OCI-LY7 (cell line): ENCODE measurements at regions not wholly inside any gene's neighbourhood (a gene's known extent, or its start where the extent isn't known, plus 50 kb on each side); places are given as distances from the start of the nearest gene placed in this dataset.

Experiments used
- BruUV-seq: library from RNA; stranded (reverse); fragments of 400-500 nt; replicated peaks from 2 replicates; lab custom pipeline; 2021; lab: Mats Ljungman, UMichigan
- CTCF ChIA-PET: fragments of 300-600 bp; sonication (Branson Sonifier 250); formaldehyde crosslinking; loops from one replicate; lab custom pipeline; 2022; ENCODE audit warnings: antibody characterized with exemption; ENCODE audit not compliant: unreplicated experiment; lab: Charles Lee
- POLR2A ChIA-PET: fragments of 300-600 bp; sonication (Branson Sonifier 250); formaldehyde crosslinking; loops from one replicate; lab custom pipeline; 2022; ENCODE audit warnings: antibody characterized with exemption; lab: Charles Lee
- DNase-seq: peaks from one replicate; pipeline ENCODE4 v3.0.0-alpha.2; 2015; ENCODE audit warnings: low spot score
- H2AFZ ChIP-seq: fragments of 200-600 bp; sonication (generic), shearing (Covaris generic); 2 replicates; pipeline ENCODE4 v1.6.1; 2014; ENCODE audit warnings: mild to moderate bottlenecking, antibody characterized with exemption, low read length, moderate library complexity
- H3K27ac ChIP-seq: fragments of 200-600 bp; sonication (generic); 2 replicates; pipeline ENCODE4 v1.5.1; 2014; ENCODE audit warnings: mixed run types, low read depth, mild to moderate bottlenecking, moderate library complexity, low read length, inconsistent platforms; ENCODE audit not compliant: poor library complexity, severe bottlenecking
- H3K36me3 ChIP-seq: fragments of 200-600 bp; sonication (generic); 2 replicates; pipeline ENCODE4 v1.6.1; 2014; ENCODE audit warnings: mild to moderate bottlenecking, antibody characterized with exemption, low read length, moderate library complexity, mixed read lengths; ENCODE audit not compliant: insufficient read depth
- H3K4me1 ChIP-seq: fragments of 200-600 bp; sonication (generic); 2 replicates; pipeline ENCODE4 v1.5.1; 2014; ENCODE audit warnings: mild to moderate bottlenecking, low read length; ENCODE audit not compliant: insufficient read depth, poor library complexity, severe bottlenecking
- H3K4me2 ChIP-seq: fragments of 200-600 bp; sonication (generic); 2 replicates; pipeline ENCODE4 v1.6.1; 2014; ENCODE audit warnings: mild to moderate bottlenecking, low read length
- H3K4me3 ChIP-seq: fragments of 200-600 bp; sonication (generic); 2 replicates; pipeline ENCODE4 v1.5.1; 2014; ENCODE audit warnings: mild to moderate bottlenecking, low read depth, low read length; ENCODE audit not compliant: poor library complexity, severe bottlenecking
- H3K79me2 ChIP-seq: fragments of 200-600 bp; sonication (generic); 2 replicates; pipeline ENCODE4 v1.6.1; 2016; ENCODE audit warnings: low read depth, mild to moderate bottlenecking, low read length, moderate library complexity, mixed read lengths; ENCODE audit not compliant: insufficient read depth
- H3K9me2 ChIP-seq: fragments of 200-600 bp; sonication (generic); 2 replicates; pipeline ENCODE4 v1.6.1; 2016; ENCODE audit warnings: mild to moderate bottlenecking, low read length, mixed read lengths; ENCODE audit not compliant: insufficient read depth
- H3K9me3 ChIP-seq: fragments of 200-600 bp; sonication (generic); 2 replicates; pipeline ENCODE4 v1.6.1; 2014; ENCODE audit warnings: mild to moderate bottlenecking, mixed run types, low read length, mixed read lengths
- H4K20me1 ChIP-seq: fragments of 200-600 bp; sonication (generic); 2 replicates; pipeline ENCODE4 v1.6.1; 2014; ENCODE audit warnings: mild to moderate bottlenecking, antibody characterized with exemption, low read length, moderate library complexity, mixed read lengths; ENCODE audit not compliant: insufficient read depth
- CTCF ChIP-seq: fragments of 200-600 bp; sonication (generic); conservative IDR thresholded peaks from 2 replicates; pipeline ENCODE4 v1.5.1; 2014; ENCODE audit warnings: mild to moderate bottlenecking, antibody characterized with exemption, low read length, moderate library complexity, mixed read lengths
- EZH2phosphoT487 ChIP-seq: fragments of 200-600 bp; sonication (generic); IDR thresholded peaks from 2 replicates; pipeline ENCODE4 v1.6.1; 2018; ENCODE audit warnings: low read depth, borderline replicate concordance, mild to moderate bottlenecking, mixed run types, antibody characterized with exemption, low read length, moderate library complexity, mixed read lengths
- intact Hi-C: fragments of 100-400 bp; cut with micrococcal nuclease; formaldehyde crosslinking; loops from one replicate; pipeline ENCODE4 v1.10.0; 2022; ENCODE audit not compliant: unreplicated experiment

DNA sequence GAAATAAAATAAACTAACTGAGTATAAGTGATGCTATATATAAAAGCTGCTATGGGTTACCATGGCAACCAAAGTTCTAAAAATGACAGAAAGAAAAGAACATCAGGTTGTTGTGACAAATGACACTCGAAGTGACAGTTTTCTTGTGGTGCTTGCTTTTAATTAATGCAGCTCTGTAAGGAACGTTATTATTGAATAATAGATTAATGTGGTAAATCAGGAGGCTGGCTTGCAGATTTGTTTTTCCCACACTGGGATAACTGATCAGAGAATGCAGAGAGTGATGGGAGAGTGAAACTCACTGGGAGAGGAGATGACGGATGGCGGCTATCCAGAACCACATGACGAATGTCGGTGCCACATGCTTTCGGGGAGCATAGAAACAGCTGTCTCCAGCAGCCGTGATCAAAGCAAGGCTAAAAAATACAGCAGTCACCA lies 207.0 kb upstream of the ATP10A start:
- H3K4me2 ChIP-seq: no peak overlapping the region

DNA sequence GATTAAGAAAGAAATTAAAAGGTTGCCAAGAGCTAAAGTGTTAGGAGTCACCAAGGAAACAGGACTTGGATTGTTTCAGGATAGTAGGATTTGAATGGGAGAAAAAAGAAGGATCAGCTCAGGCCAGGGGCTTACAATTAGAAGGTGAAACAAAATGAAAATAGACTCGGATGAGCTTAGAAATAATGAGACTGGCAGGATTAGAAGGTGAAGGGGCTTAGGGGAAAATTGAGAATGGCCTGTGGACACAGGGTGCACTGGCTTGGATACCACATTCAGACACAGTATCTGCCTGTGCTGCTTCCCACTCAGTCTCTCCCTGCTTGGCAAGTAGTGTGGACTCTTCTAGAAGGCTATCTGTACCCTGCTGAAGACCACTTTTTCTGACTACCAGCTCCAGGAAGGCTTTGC lies 206.1 kb upstream of the ATP10A start:
- no peaks in the 10 kb centered on the region for H3K36me3 ChIP-seq
- no peaks in the 10 kb centered on the region for H3K9me3 ChIP-seq
- H3K9me2 ChIP-seq: no peaks in the 10 kb centered on the region
- no peaks in the 10 kb centered on the region for H3K79me2 ChIP-seq
- TF ChIP-seq EZH2phosphoT487: no peak
- no peak for TF ChIP-seq CTCF
- H4K20me1 ChIP-seq: no peaks in the 10 kb centered on the region
- BruUV-seq: no TSS peak
- H3K4me2 ChIP-seq: no peak overlapping the region
- no peak overlapping the region for H3K27ac ChIP-seq
- intact Hi-C loops: no loop called here
- POLR2A ChIA-PET: interaction anchor here (1.0 kb wide), 1 partner anchor 17 kb away, joined by 3 read pairs; no protein-coding TSS in a partner anchor
- no peak overlapping the region for H3K4me3 ChIP-seq
- DNase-seq: no peak
- CTCF ChIA-PET: no interaction called here
- H3K4me1 ChIP-seq: no peaks in the 10 kb centered on the region
- H2AFZ ChIP-seq: no peak overlapping the region

More for the DNA sequence above, 207.0 kb upstream of the ATP10A start:
- Histone ChIP-seq H3K79me2 (no peaks in the 10 kb centered on the region), H2AFZ (no peak overlapping the region), H4K20me1 (no peaks in the 10 kb centered on the region), H3K4me1 (no peaks in the 10 kb centered on the region), H3K9me3 (no peaks in the 10 kb centered on the region), H3K27ac (no peak overlapping the region), H3K9me2 (no peaks in the 10 kb centered on the region), H3K36me3 (no peaks in the 10 kb centered on the region), H3K4me3 (no peak overlapping the region)
- DNase-seq: no peak
- BruUV-seq: no TSS peak
- CTCF ChIA-PET: no interaction called here
- intact Hi-C loops: no loop called here
- POLR2A ChIA-PET: interaction anchor here (1.0 kb wide), 1 partner anchor 18 kb away, joined by 3 read pairs; no protein-coding TSS in a partner anchor
- TF ChIP-seq CTCF (no peak), EZH2phosphoT487 (no peak)

DNA sequence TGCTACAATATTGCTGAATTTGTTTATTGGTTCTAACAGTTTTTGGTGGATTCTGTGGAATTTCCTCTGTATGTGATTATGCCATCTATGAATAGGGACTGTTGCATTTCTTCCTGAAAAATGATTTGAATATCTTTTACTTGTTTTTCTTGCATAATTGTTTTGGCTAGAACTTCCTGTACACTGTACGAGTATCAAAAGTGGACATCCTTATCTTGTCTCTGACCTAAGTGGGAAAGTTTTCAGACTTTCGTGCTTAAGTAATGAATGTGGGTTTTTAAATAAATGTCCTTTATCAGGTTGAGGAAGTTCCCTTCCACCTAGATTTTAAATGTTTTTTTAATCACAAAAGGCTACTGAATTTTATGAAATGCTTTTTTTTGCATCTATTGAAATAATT lies 203.8 kb upstream of the ATP10A start:
- ChIA-PET CTCF (no interaction called here), POLR2A (no interaction called here)
- H3K4me3 ChIP-seq: no peak overlapping the region
- no peak overlapping the region for H3K4me2 ChIP-seq
- H3K36me3 ChIP-seq: no peaks in the 10 kb centered on the region
- no peak for DNase-seq
- TF ChIP-seq CTCF: no peak
- TF ChIP-seq EZH2phosphoT487: no peak
- no peaks in the 10 kb centered on the region for H3K9me2 ChIP-seq
- no TSS peak for BruUV-seq
- no peaks in the 10 kb centered on the region for H4K20me1 ChIP-seq
- H3K79me2 ChIP-seq: no peaks in the 10 kb centered on the region
- H3K27ac ChIP-seq: no peak overlapping the region
- intact Hi-C loops: no loop called here
- no peaks in the 10 kb centered on the region for H3K4me1 ChIP-seq
- H2AFZ ChIP-seq: no peak overlapping the region
- H3K9me3 ChIP-seq: no peaks in the 10 kb centered on the region
